ENCODE measurements at regions not wholly inside any gene's neighbourhood (a gene's known extent, or its start where the extent isn't known, plus 50 kb on each side); places are given as distances from the start of the nearest gene placed in this dataset.

- Histone ChIP-seq H3K4me1 (no peaks in the 10 kb centered on the region), H3K27me3 (no peaks in the 10 kb centered on the region), H3K4me3 (no peak overlapping the region), H3K9me3 (no peaks in the 10 kb centered on the region), H3K36me3 (no peaks in the 10 kb centered on the region), H3K27ac (no peak overlapping the region)
- DNase-seq (no peak), ATAC-seq (ENCODE audit: low FRiP score in 2 of 2) (no peak)
- 44 to 59% methylated on average over 5 of the region's 5 CpGs for WGBS, 2 donors
- TF ChIP-seq POLR2A (IDR thresholded peaks at IDR 0.05) (no peak), POLR2AphosphoS5 (IDR thresholded peaks at IDR 0.05) (no peak), CTCF (IDR thresholded peaks at IDR 0.05) (no peak), EP300 (IDR thresholded peaks at IDR 0.05) (no peak)
Observed at GRCh38 chr20:16654858-16655535, 74.8 kb upstream of the SNRPB2 start.

GRCh38 chr20:16653266-16653665 is 76.6 kb upstream of the SNRPB2 start:
- Histone ChIP-seq H3K27me3 (no peaks in the 10 kb centered on the region), H3K9me3 (no peaks in the 10 kb centered on the region), H3K36me3 (no peaks in the 10 kb centered on the region), H3K27ac (no peak overlapping the region), H3K4me3 (no peak overlapping the region), H3K4me1 (no peaks in the 10 kb centered on the region)
- ATAC-seq (ENCODE audit: low FRiP score in 2 of 2) (no peak), DNase-seq (no peak)
- TF ChIP-seq POLR2AphosphoS5 (IDR thresholded peaks at IDR 0.05), result no peak
- TF ChIP-seq CTCF (IDR thresholded peaks at IDR 0.05), result no peak
- TF ChIP-seq POLR2A (IDR thresholded peaks at IDR 0.05), result no peak
- no peak for TF ChIP-seq EP300 (IDR thresholded peaks at IDR 0.05)
- WGBS, 2 donors, result 78 to 86% methylated on average over 2 of the region's 2 CpGs

- 73 to 74% methylated on average over 12 of the region's 12 CpGs for WGBS, 2 donors
- H3K27me3 ChIP-seq, result no peaks in the 10 kb centered on the region
- no peak for DNase-seq
- no peaks in the 10 kb centered on the region for H3K9me3 ChIP-seq
- no peak for TF ChIP-seq EP300 (IDR thresholded peaks at IDR 0.05)
- TF ChIP-seq CTCF (IDR thresholded peaks at IDR 0.05), result no peak
- TF ChIP-seq POLR2AphosphoS5 (IDR thresholded peaks at IDR 0.05), result no peak
- TF ChIP-seq POLR2A (IDR thresholded peaks at IDR 0.05), result no peak
- no peak overlapping the region for H3K4me3 ChIP-seq
- no peak overlapping the region for H3K27ac ChIP-seq
- no peaks in the 10 kb centered on the region for H3K4me1 ChIP-seq
- no peaks in the 10 kb centered on the region for H3K36me3 ChIP-seq
- no peak for ATAC-seq (ENCODE audit: low FRiP score in 2 of 2)
Observed at GRCh38 chr20:16647875-16648597, 74.8 kb upstream of the KIF16B start.

- ATAC-seq (ENCODE audit: low FRiP score in 2 of 2), result no peak
- no peaks in the 10 kb centered on the region for H3K27me3 ChIP-seq
- no peaks in the 10 kb centered on the region for H3K36me3 ChIP-seq
- DNase-seq, result no peak
- no peak overlapping the region for H3K27ac ChIP-seq
- no peak for TF ChIP-seq CTCF (IDR thresholded peaks at IDR 0.05)
- no peak for TF ChIP-seq EP300 (IDR thresholded peaks at IDR 0.05)
- no peak for TF ChIP-seq POLR2A (IDR thresholded peaks at IDR 0.05)
- TF ChIP-seq POLR2AphosphoS5 (IDR thresholded peaks at IDR 0.05), result no peak
- WGBS, 2 donors, result 77 to 82% methylated on average over 2 of the region's 2 CpGs
- H3K4me3 ChIP-seq, result no peak overlapping the region
- H3K4me1 ChIP-seq, result no peaks in the 10 kb centered on the region
- no peaks in the 10 kb centered on the region for H3K9me3 ChIP-seq
Observed at GRCh38 chr20:16641511-16642023, 68.3 kb upstream of the KIF16B start.
